Heart left ventricle (tissue), 13 donors: ENCODE measurements at regions not wholly inside any gene's neighbourhood (a gene's known extent, or its start where the extent isn't known, plus 50 kb on each side); places are given as distances from the start of the nearest gene placed in this dataset.

Experiments
- CTCF ChIP-seq, 12 donors: fragments of 200-600 bp; sonication (generic) in 4 of 12; IDR thresholded peaks; one replicate each; pipeline versions ENCODE4 v1.5.0 to v1.8.0; 2018 to 2022; ENCODE audit warnings: antibody characterized with exemption in 12 of 12, mild to moderate bottlenecking in 5 of 12
- POLR2A ChIP-seq, 2 donors: fragments of 450-650 bp; IDR thresholded peaks; one replicate each; pipeline ENCODE4 v1.6.1; 2017; ENCODE audit warnings: antibody characterized with exemption in 2 of 2, mild to moderate bottlenecking in 2 of 2, moderate library complexity in 2 of 2
- donor health status: ischemic (EF 13 %, LVEDD 7.1; RV severe dilation, severe dysfunction).
- donor health status: DM: no; HTN: yes; CAD: no.
- donor health status: DM: no; HTN: no; CAD: no.
- donor health status: ischemic (EF 25% LVEDD 6.9; RV normal size, moderate dysfunction).
- donor health status: ischemic (EF 25% LVEDD 5.7; RV mildly dilated, moderate dysfunction).
- donor health status: ischemic (EF 35%, LVEDD 5.7; RV mildly dilated, moderate dysfunction).
- donor health status: nonischemic (EF 11% LVEDD 7.7; RV severe dilation, severe dysfunction).
- donor health status: DM: yes; HTN: yes; CAD: no.
- donor health status: PGD.
- donor health status: ischemic (EF 29% LVEDD 5.4; RV normal size, mild dysfunction).
- donor health status: nonischemic (EF 23%, LVEDD 6.1; RV moderate dilation, normal function).

DNA sequence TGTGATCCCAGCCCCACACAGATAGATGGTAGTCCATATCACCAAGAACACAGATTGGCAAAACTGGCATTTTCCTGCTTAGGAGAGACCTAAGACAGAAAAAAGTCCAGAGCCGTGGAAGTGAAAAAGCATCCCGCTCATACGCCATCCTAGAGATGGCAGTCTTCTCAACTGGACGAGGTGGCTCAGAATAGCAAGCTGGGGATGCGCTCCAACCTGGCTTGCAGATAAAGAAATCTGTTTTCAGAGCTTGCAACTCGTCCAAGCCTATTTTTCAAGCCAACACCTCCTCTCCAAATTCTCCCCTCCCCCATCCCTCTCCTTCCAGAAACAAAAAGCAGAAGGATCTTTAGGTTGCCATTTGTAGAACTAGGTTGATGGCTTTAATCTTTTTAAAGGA lies 74.3 kb upstream of the OTX2 start:
- no peak for TF ChIP-seq CTCF (IDR thresholded peaks at IDR 0.05)
- no peak for TF ChIP-seq POLR2A (IDR thresholded peaks at IDR 0.05)
